SK-N-SH treated with all-trans-retinoic acid at 6 μM for 48 hours (cell line): ENCODE measurements at regions not wholly inside any gene's neighbourhood (a gene's known extent, or its start where the extent isn't known, plus 50 kb on each side); places are given as distances from the start of the nearest gene placed in this dataset.

Source experiments
- ARNTL ChIP-seq: fragments of 450-650 bp; formaldehyde crosslinking; IDR thresholded peaks from 2 replicates; pipeline ENCODE4 v1.5.0; 2020; ENCODE audit warnings: low read depth, mild to moderate bottlenecking, moderate library complexity, borderline replicate concordance
- BACH2 ChIP-seq: fragments of 250-450 bp; sonication (Bioruptor Pico); IDR thresholded peaks from 2 replicates; pipeline ENCODE4 v1.9.0; 2021; ENCODE audit warnings: mild to moderate bottlenecking, borderline replicate concordance
- ESRRG ChIP-seq: fragments of 250-450 bp; sonication (Bioruptor Pico); IDR thresholded peaks from 2 replicates; pipeline ENCODE4 v1.6.1; 2021; ENCODE audit warnings: mild to moderate bottlenecking
- GLIS3 ChIP-seq: fragments of 250-450 bp; sonication (Bioruptor Pico); IDR thresholded peaks from 2 replicates; pipeline ENCODE4 v1.5.0; 2020; ENCODE audit warnings: mild to moderate bottlenecking, moderate library complexity
- OSR1 ChIP-seq: fragments of 250-450 bp; sonication (Bioruptor Pico); IDR thresholded peaks from 2 replicates; pipeline ENCODE4 v1.8.0; 2022; ENCODE audit warnings: moderate library complexity, mild to moderate bottlenecking, inconsistent platforms
- PATZ1 ChIP-seq: fragments of 250-450 bp; sonication (Bioruptor Pico); IDR thresholded peaks from 2 replicates; pipeline ENCODE4 v1.8.0; 2020; ENCODE audit warnings: mild to moderate bottlenecking, moderate library complexity, borderline replicate concordance
- RARB ChIP-seq: fragments of 250-450 bp; sonication (Bioruptor Pico); IDR thresholded peaks from 2 replicates; pipeline ENCODE4 v1.8.0; 2021; ENCODE audit warnings: mild to moderate bottlenecking, moderate library complexity
- TOX ChIP-seq: fragments of 250-450 bp; sonication (Bioruptor Pico); IDR thresholded peaks from 2 replicates; pipeline ENCODE4 v1.8.0; 2021; ENCODE audit warnings: mild to moderate bottlenecking, moderate library complexity, borderline replicate concordance
- ZFP3 ChIP-seq: fragments of 250-450 bp; sonication (Bioruptor Pico); IDR thresholded peaks from 2 replicates; pipeline ENCODE4 v1.5.0; 2020; ENCODE audit warnings: mild to moderate bottlenecking, moderate library complexity
- ZFP30 ChIP-seq: fragments of 450-650 bp; formaldehyde crosslinking; IDR thresholded peaks from 2 replicates; pipeline ENCODE4 v1.5.0; 2022; ENCODE audit warnings: mild to moderate bottlenecking, moderate library complexity
- ZNF565 ChIP-seq: fragments of 450-650 bp; formaldehyde crosslinking; conservative IDR thresholded peaks from 2 replicates; pipeline ENCODE4 v1.5.0; 2020; ENCODE audit warnings: low read depth, mild to moderate bottlenecking, moderate library complexity
- TF ChIP-seq, protein P1 (sequence below): fragments of 250-450 bp; sonication (Bioruptor Pico); IDR thresholded peaks from 2 replicates; pipeline ENCODE4 v1.5.1; 2021; ENCODE audit warnings: mild to moderate bottlenecking, moderate library complexity
- TF ChIP-seq, protein P2 (sequence below): fragments of 250-450 bp; sonication (Bioruptor Pico); IDR thresholded peaks from 2 replicates; pipeline ENCODE4 v1.5.1; 2020; ENCODE audit warnings: low read depth, mild to moderate bottlenecking, moderate library complexity

DNA sequence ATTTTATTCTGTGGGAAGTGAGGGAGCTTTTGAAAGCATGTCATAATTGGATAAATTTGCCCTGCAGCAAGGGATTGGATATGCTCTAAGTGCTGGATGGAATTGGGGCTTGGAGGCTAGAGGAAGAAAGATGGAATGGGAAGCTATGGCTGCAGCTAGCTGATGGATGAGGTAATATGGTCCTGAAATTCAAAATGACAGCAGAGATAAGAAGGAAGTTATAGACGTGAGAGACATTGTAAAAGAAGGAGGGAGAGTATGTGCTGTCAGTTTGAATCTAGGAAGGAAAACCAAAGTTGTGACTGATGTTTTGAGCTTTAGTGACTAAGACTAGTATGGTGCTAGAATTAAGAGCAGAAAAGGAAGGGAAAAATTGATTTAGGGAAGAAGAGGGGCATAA is 299.9 kb upstream of the SPAG17 start:
- no peak for TF ChIP-seq PATZ1 (CRISPR knock-in tag)
- TF ChIP-seq, protein P1, sequence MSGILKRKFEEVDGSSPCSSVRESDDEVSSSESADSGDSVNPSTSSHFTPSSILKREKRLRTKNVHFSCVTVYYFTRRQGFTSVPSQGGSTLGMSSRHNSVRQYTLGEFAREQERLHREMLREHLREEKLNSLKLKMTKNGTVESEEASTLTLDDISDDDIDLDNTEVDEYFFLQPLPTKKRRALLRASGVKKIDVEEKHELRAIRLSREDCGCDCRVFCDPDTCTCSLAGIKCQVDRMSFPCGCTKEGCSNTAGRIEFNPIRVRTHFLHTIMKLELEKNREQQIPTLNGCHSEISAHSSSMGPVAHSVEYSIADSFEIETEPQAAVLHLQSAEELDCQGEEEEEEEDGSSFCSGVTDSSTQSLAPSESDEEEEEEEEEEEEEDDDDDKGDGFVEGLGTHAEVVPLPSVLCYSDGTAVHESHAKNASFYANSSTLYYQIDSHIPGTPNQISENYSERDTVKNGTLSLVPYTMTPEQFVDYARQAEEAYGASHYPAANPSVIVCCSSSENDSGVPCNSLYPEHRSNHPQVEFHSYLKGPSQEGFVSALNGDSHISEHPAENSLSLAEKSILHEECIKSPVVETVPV (CRISPR knock-in tag), result no peak
- TF ChIP-seq OSR1 (CRISPR knock-in tag), result no peak
- no peak for TF ChIP-seq ZNF565
- TF ChIP-seq GLIS3 (CRISPR knock-in tag), result no peak
- TF ChIP-seq RARB, result no peak
- no peak for TF ChIP-seq ZFP3 (CRISPR knock-in tag)
- no peak for TF ChIP-seq ARNTL (CRISPR knock-in tag)
- no peak for TF ChIP-seq BACH2
- TF ChIP-seq, protein P2, sequence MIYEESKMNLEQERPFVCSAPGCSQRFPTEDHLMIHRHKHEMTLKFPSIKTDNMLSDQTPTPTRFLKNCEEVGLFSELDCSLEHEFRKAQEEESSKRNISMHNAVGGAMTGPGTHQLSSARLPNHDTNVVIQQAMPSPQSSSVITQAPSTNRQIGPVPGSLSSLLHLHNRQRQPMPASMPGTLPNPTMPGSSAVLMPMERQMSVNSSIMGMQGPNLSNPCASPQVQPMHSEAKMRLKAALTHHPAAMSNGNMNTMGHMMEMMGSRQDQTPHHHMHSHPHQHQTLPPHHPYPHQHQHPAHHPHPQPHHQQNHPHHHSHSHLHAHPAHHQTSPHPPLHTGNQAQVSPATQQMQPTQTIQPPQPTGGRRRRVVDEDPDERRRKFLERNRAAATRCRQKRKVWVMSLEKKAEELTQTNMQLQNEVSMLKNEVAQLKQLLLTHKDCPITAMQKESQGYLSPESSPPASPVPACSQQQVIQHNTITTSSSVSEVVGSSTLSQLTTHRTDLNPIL (CRISPR knock-in tag), result no peak
- TF ChIP-seq TOX (CRISPR knock-in tag), result no peak
- no peak for TF ChIP-seq ZFP30 (CRISPR knock-in tag)
- TF ChIP-seq ESRRG (CRISPR knock-in tag), result no peak
